ENCODE measurements at regions not wholly inside any gene's neighbourhood (a gene's known extent, or its start where the extent isn't known, plus 50 kb on each side); places are given as distances from the start of the nearest gene placed in this dataset.

DNA sequence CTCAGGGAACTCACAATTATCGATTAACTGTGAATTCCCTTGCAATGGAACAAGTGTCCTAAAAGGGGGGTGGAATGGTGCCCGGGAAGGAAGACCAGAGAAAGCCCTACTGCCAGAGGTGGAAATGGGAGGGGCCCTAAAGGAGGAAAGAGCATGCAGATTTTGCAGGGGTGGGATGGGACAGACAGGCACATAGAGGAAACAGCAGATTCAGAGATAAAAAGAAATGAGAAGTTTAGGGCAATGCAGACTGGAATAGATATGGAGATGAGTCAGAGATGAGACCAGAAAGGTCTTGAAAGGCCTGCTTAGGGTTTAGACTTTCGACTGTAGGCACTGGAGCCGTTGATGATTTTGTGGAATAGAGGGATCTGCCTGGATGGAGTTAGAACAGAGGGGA, 57.4 kb upstream of the PITX2 start:
- TF ChIP-seq, protein P1, sequence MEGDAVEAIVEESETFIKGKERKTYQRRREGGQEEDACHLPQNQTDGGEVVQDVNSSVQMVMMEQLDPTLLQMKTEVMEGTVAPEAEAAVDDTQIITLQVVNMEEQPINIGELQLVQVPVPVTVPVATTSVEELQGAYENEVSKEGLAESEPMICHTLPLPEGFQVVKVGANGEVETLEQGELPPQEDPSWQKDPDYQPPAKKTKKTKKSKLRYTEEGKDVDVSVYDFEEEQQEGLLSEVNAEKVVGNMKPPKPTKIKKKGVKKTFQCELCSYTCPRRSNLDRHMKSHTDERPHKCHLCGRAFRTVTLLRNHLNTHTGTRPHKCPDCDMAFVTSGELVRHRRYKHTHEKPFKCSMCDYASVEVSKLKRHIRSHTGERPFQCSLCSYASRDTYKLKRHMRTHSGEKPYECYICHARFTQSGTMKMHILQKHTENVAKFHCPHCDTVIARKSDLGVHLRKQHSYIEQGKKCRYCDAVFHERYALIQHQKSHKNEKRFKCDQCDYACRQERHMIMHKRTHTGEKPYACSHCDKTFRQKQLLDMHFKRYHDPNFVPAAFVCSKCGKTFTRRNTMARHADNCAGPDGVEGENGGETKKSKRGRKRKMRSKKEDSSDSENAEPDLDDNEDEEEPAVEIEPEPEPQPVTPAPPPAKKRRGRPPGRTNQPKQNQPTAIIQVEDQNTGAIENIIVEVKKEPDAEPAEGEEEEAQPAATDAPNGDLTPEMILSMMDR (IDR thresholded peaks at IDR 0.05; ENCODE audit: insufficient read depth in 1 of 2, low read depth in 1 of 2, low read length in 1 of 2, severe bottlenecking in 1 of 2, unreplicated experiment in 1 of 2) = no peak
- H3K9me3 ChIP-seq = no peaks in the 10 kb centered on the region
- no peaks in the 10 kb centered on the region for H3K36me3 ChIP-seq (ENCODE audit: control insufficient read depth, insufficient read depth, low read length)
- peaks cover 23% of the 10 kb centered on the region for H3K4me1 ChIP-seq
- Mint-ChIP-seq H3K27me3 (ENCODE audit: insufficient read depth, unreplicated experiment) (no peaks in the 10 kb centered on the region), H3K27ac (ENCODE audit: unreplicated experiment) (no peak overlapping the region), H3K4me1 (ENCODE audit: low read depth, unreplicated experiment) (peaks cover 29% of the 10 kb centered on the region), H3K4me3 (ENCODE audit: unreplicated experiment) (no peak overlapping the region), H3K36me3 (ENCODE audit: insufficient read depth, unreplicated experiment) (no peaks in the 10 kb centered on the region), H3K9me3 (ENCODE audit: unreplicated experiment) (no peaks in the 10 kb centered on the region)
- no peak overlapping the region for H3K4me3 ChIP-seq (ENCODE audit: low read depth, low read length)
- no TSS peak for BruUV-seq (replicated peaks)
- intact Hi-C loops (cut with micrococcal nuclease; ENCODE audit: unreplicated experiment) = no loop called here
- H3K27me3 ChIP-seq (replicated peaks; ENCODE audit: control insufficient read depth, insufficient read depth, low read length) = no peaks in the 10 kb centered on the region
- CTCF ChIA-PET = no interaction called here
- POLR2A ChIA-PET = no interaction called here
- no peak for DNase-seq

DNA sequence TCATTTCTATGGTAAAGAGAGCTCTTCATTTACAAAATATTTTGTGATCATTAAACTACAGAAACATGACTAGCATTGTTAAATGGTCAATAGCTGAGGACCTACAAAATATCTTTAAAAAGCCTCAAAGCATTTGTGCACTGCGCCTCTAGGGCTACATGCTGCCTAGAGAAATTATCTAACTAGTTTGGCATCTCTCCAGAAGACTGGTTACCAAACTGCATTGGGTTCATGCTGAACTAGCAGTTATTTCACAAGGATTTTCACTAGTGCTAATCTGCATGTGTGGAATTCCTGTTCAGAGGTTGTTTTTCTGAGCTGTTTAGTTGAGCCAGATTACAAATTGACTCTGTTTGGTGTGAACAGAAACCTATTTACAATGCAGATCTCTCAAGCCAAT, 58.5 kb upstream of the PITX2 start:
- DNase-seq = peak in 1 of 2 experiments; percentile 13

DNA sequence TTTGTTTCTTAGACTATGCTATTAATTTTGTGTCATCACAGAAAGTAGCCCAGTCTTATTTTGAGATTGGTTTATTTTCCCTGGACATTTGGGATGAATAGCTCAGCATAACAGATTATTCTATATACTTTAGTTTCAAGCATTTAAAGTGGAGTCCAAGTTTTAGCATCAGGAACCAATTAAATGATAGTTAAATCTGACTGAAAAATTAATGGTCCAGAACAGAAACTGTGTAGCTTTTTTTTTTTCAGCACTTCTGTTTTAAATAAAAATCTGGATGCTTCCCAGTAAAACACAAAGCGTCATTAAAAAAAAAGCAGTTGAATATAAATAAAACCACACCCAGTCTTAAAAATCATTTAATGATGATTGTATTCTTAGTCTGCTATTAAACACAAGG, 59.4 kb upstream of the PITX2 start:
- Histone ChIP-seq H3K4me1 (peaks cover 23% of the 10 kb centered on the region), H3K36me3 (ENCODE audit: control insufficient read depth, insufficient read depth, low read length) (no peaks in the 10 kb centered on the region), H3K9me3 (no peaks in the 10 kb centered on the region), H3K27me3 (replicated peaks; ENCODE audit: control insufficient read depth, insufficient read depth, low read length) (no peaks in the 10 kb centered on the region), H3K4me3 (ENCODE audit: low read depth, low read length) (no peak overlapping the region)
- H3K27ac Mint-ChIP-seq (ENCODE audit: unreplicated experiment) = no peak overlapping the region
- no peaks in the 10 kb centered on the region for H3K27me3 Mint-ChIP-seq (ENCODE audit: insufficient read depth, unreplicated experiment)
- H3K36me3 Mint-ChIP-seq (ENCODE audit: insufficient read depth, unreplicated experiment) = no peaks in the 10 kb centered on the region
- ChIA-PET CTCF (no interaction called here), POLR2A (no interaction called here)
- DNase-seq = no peak
- TF ChIP-seq, protein P1 (IDR thresholded peaks at IDR 0.05; ENCODE audit: insufficient read depth in 1 of 2, low read depth in 1 of 2, low read length in 1 of 2, severe bottlenecking in 1 of 2, unreplicated experiment in 1 of 2) = no peak
- H3K4me1 Mint-ChIP-seq (ENCODE audit: low read depth, unreplicated experiment) = peaks cover 29% of the 10 kb centered on the region
- no peaks in the 10 kb centered on the region for H3K9me3 Mint-ChIP-seq (ENCODE audit: unreplicated experiment)
- no peak overlapping the region for H3K4me3 Mint-ChIP-seq (ENCODE audit: unreplicated experiment)
- intact Hi-C loops (cut with micrococcal nuclease; ENCODE audit: unreplicated experiment) = no loop called here
- no TSS peak for BruUV-seq (replicated peaks)

More for the DNA sequence above, 58.5 kb upstream of the PITX2 start:
- intact Hi-C loops (cut with micrococcal nuclease; ENCODE audit: unreplicated experiment) = no loop called here
- POLR2A ChIA-PET = no interaction called here
- no peaks in the 10 kb centered on the region for H3K27me3 Mint-ChIP-seq (ENCODE audit: insufficient read depth, unreplicated experiment)
- no peaks in the 10 kb centered on the region for H3K36me3 Mint-ChIP-seq (ENCODE audit: insufficient read depth, unreplicated experiment)
- Histone ChIP-seq H3K27me3 (replicated peaks; ENCODE audit: control insufficient read depth, insufficient read depth, low read length) (no peaks in the 10 kb centered on the region), H3K36me3 (ENCODE audit: control insufficient read depth, insufficient read depth, low read length) (no peaks in the 10 kb centered on the region), H3K4me3 (ENCODE audit: low read depth, low read length) (no peak overlapping the region), H3K4me1 (peaks cover 23% of the 10 kb centered on the region), H3K9me3 (no peaks in the 10 kb centered on the region)
- no peak overlapping the region for H3K4me3 Mint-ChIP-seq (ENCODE audit: unreplicated experiment)
- peaks cover 29% of the 10 kb centered on the region for H3K4me1 Mint-ChIP-seq (ENCODE audit: low read depth, unreplicated experiment)
- H3K27ac Mint-ChIP-seq (ENCODE audit: unreplicated experiment) = no peak overlapping the region
- H3K9me3 Mint-ChIP-seq (ENCODE audit: unreplicated experiment) = no peaks in the 10 kb centered on the region
- CTCF ChIA-PET = no interaction called here
- BruUV-seq (replicated peaks) = no TSS peak
- TF ChIP-seq, protein P1 (IDR thresholded peaks at IDR 0.05; ENCODE audit: insufficient read depth in 1 of 2, low read depth in 1 of 2, low read length in 1 of 2, severe bottlenecking in 1 of 2, unreplicated experiment in 1 of 2) = no peak
